SIG-M5 (cell line): ENCODE measurements at regions not wholly inside any gene's neighbourhood (a gene's known extent, or its start where the extent isn't known, plus 50 kb on each side); places are given as distances from the start of the nearest gene placed in this dataset.
"Not testable (repeated sequence)": the region's sequence is repeated elsewhere in the genome, so short reads cannot be mapped to it uniquely, and the experiment has no call there.

ENCODE experiments used
- DNase-seq: peaks from one replicate; lab custom pipeline; 2025; lab: John Stamatoyannopoulos, UW

DNA sequence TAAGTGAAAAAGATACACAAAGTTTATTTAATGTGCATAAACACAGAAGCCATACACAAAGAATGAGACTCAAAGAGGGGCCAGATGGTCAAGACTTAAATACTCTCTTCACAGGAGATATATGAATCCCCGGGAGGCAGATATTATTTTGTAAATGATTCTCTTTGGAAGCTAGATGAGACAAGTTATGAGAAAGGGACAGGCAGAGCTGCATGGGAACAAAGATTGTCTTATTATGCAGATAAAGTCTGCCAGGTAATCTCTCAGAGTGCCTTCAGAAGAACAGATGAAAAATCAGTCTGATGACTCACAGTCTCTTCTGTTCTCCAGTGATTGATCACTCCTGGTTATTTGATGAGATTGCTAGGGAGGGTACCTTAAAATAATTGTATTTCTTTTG is 89.0 kb downstream of the NAF1 start:
- DNase-seq: no peak

DNA sequence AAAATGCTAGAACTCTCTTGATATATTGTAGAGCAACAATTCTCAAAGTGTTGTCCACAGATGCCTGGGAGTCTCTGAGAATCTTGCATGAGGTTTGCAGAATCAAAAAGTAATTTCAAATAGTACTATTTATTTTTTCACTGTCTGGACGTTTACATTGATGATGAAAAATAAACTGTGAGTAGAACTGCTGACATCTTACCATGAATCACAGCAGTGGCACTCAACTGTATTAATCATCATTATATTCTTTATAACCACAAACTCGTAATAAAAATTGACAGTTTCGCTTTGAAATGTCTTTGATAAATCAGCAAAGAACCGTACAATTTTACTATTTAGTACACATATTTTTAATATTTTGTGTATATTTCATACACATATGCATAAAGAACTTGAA is 94.5 kb downstream of the NAF1 start:
- DNase-seq: no peak

DNA sequence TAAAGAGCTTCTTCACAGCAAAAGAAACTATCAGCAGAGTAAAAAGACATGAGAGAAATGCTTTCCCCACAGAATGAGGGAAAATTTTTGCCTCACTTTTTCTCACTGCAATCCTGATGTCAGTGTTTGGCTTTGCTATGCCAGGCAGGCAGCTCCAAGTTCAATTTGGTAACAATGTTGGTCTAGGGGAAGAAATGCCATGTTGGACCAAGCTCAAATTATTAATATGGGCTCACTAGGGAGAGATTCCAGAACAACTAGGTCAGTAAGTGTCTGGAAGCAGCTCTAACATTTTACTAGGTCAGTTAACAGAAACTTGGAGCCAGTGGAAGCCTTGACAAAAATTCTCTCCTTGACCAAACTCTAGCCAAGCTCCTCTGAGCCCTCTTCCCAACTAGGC is 95.4 kb downstream of the NAF1 start:
- no peak for DNase-seq

- no peak for DNase-seq
Measured at GRCh38 chr4:163070023-163070422, 96.7 kb downstream of the NAF1 start.

DNA sequence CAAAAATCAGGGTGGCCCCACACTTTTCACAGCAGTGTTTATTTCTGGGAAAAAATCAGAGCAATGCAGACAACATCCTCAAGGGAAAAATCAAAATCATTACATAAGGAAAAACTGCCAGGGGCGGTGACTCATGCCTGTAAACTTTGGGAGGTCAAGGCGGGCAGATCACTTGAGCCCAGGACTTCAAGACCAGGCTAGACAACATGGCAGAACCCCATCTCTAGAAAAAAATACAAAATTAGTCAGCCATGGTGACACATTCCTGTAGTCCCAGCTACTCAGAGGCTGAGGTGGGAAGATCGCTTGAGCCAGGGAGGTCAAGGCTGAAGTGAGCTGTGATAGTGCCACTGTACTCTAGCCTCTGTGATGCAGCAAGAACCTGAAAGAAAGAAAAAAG is 102.8 kb downstream of the NAF1 start:
- DNase-seq: no peak

DNA sequence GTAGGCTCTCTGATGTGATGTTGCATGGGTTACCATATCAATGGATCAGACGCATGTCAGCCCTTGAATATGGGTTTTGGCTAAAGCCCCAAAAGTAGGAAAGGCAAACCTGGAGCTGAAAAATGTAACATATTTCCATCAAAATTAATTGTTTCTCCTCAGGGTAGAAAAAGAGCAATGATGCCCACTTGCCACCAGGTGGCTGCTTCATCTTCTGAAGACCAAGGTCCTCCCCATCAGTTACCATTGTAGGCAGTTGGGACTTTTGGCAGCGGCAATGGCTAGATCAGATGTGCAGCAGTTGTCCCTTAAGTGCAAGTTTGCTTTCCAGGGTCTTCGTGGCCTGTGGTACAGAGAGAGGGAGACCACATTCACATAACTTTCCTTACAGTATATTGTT is 118.2 kb downstream of the NAF1 start:
- DNase-seq: no peak

- DNase-seq: no peak
Measured at GRCh38 chr4:163042306-163042705, 124.4 kb downstream of the NAF1 start.

DNA sequence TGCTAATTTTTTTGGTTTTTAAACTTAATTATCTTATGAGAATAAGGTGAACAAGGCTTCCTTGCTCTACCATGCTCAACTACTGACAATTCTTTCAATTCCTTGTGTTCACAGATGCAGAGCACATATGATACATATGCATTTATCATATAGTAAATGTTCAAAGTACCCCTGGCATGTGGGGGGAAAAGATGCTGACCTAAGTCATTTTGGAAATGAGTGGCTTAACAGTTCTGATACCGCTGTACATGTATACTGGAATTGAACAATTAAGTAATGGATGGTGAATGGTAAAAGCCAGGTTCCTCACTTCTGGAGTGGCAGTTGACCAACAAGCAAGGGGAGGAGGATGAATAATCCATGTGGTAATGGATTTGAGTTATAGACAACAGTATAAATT is 149.6 kb downstream of the NAF1 start:
- no peak for DNase-seq

DNA sequence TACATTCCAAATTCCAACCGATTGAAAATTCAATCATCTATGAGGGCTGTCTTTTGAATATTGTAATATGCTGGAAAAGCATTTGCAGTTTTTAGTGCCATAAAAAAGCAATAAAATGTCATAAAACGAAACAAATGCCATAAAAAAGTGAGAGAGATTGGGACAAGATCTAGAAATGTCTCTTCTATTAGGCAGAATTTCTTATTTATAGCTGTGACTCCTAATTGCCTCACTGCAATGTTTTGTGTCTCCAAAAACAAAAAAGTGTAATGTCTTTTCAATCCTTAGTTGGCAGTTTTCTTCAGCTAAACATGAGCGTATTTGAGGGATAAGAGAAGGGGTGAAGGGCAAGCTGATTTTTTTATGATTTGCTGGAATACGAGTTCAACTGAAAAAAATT is 153.9 kb downstream of the NAF1 start:
- no peak for DNase-seq

DNA sequence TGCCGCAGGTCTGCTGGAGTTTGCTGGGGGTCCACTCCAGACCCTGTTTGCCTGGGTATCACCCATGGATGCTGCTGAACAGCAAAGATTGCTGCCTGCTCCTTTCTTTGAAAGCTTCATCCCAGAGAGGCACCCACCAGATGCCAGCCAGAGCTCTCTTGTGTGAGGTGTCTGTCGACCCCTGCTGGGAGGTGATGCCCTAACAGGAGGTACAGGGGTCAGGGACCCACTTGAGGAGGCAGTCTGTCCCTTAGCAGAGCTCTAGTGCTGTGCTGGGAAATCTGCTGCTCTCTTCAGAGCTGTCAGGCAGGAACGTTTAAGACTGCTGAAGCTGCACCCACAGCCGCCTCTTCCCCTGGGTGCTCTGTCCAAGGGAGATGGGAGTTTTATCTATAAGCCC is 162.7 kb downstream of the NAF1 start:
- DNase-seq: no peak

- DNase-seq: no peak
Measured at GRCh38 chr4:162988530-162988929, 178.2 kb downstream of the NAF1 start.

DNA sequence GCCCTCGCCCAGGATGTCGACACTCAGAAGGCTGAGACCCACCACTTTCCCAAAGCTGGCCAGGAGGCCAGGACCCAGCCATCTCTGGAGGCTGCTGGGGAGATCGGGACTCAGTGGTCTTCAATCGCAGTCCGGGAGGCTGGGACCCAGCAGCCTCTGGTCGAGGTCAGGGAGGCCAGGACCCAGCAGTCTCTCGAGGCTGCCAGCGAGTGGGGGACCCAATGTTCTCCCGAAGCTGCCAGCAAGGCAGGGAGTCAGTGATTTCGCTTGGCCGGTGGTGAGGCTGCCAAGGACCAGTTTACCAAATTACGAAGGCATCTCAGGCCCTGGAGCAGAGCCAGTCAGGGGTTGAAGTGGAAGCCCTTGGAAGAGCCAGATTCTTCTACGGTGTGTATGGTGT is 181.6 kb downstream of the NAF1 start:
- DNase-seq: no peak

DNA sequence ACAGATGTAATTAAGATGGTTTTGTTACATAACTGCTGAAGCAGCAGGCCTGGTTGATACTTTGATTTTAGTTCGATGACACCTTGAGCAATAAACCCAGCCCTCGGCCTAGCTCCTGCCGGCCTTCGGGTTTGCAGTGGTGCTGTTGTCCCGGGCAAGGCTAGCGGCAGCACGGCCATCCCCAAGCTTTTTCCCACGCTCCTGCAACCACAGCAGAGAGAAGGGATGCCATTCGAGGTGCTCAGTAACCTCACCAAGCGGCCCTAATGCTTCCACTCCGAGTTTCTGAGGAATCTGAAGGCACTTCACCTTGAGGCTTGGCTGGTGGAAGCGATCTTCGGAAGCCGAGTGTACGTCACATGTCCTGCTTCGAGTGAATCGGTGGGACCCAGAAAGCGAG is 182.1 kb downstream of the NAF1 start:
- DNase-seq: no peak

DNA sequence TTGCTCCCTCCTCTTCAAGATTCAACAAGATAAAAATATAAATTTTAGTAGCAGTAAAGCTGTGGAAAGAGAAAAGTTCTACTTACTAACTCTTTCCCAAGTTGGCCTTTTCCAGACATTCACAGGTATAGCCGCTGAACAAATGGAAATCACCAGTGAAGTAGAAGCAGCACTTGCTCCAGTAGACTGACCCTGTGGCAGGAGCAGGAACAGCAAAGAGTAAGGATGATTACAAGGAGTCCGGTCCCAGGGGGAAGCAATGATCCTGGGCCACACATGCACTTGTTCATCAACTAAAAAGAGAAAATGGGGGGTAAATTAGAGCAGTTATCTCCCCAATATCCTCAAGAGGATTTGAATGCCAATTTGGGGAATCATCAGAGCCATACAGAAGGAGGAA is 184.9 kb downstream of the NAF1 start:
- DNase-seq: no peak

- DNase-seq: no peak
Measured at GRCh38 chr4:162978398-162978797, 188.3 kb downstream of the NAF1 start.

- no peak for DNase-seq
Measured at GRCh38 chr4:162977788-162978187, 188.9 kb downstream of the NAF1 start.

DNA sequence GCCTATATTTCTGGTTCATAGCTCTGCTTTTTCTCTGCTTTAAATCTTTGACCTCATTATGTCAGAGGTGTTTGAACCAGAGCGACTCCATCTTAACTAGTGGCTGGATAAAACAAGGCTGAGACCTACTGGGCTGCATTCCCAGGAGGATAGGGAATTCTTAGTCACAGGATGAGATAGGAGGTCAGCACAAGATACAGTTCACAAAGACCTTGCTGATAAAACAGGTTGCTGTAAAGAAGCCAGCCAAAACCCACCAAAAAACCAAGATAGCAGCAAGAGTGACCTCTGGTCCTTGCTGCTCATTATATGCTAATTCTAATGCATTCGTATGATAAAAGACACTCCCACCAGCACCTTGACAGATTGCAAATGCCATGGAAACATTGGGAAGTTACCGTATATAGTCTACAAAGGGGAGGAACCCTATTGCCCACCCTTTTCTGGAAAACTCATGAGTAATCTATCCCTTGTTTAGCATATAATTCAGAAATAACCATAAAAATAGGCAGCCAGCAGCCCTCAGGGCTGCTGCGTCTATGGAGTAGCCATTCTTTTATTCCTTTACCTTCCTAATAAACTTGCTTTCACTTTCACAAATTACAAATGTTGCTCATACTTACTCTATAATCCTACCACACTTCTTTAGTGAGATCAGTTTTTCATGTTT is 193.9 kb downstream of the NAF1 start:
- DNase-seq: no peak

GRCh38 chr4:162969194-162969593 is 197.5 kb downstream of the NAF1 start:
- DNase-seq: no peak

DNA sequence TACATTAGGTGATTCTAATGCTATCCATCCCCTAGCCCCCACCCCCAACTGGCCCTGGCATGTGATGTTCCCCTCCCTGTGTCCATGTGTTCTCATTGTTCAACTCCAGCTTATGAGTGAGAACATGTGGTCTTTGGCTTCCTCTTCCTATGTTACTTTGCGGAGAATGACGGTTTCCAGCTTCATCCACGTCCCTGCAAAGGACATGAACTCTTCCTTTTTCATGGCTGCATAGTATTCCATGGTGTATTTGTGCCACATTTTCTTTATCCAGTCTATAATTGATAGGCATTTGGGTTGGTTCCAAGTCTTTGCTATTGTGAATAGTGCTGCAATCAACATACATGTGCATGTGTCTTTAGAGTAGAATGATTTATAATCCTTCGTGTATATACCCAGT is 200.7 kb downstream of the NAF1 start:
- not testable (repeated sequence) for DNase-seq

GRCh38 chr4:162959046-162959445 is 207.6 kb downstream of the NAF1 start:
- no peak for DNase-seq

DNA sequence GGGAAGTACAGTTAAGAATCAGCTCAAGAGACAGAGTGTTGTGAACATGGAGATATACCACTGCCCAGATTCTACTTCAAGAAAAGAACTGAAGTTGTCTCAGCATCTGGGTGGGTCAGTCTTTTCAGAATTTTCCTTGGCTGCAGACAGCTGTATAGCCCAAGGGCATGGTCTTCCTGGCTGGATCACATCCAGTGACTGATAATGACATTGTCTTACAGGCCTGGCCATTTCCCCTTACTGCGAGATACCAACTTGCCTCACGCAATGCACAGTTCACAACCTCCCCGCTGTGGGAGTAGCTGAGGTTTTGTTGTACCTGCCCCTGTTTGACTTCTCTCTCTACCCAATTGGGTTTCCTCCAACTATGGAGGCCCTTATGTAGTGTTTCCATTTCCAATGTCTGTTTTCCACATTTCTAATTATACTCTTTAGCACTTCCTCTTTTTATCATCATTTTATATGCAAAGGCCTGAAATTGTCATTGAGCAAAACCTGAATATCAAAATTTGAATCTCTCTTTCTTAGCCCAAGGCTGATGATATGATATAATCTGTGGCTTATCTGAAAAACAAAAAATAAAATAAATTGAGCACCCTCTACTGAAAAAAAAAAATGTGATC is 209.1 kb downstream of the NAF1 start:
- no peak for DNase-seq

DNA sequence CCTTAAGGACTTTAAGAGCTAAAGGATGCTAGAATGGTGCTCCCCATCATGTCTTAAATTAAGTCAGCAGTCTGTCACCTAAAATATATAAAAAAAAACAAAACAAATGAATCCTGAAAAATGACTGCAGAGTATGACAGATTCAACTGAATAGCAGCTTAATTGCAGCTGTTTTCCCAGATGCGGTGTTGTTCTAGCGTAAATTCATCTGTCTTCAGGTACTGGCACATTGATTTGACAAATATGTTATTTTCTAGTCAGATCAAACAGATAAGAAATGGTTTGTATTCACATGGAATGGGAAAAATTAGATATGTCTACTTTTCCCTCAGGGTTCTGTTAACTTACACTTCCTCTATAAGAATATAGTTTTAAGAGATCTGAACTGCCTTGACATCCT is 211.7 kb downstream of the NAF1 start:
- DNase-seq: no peak

DNA sequence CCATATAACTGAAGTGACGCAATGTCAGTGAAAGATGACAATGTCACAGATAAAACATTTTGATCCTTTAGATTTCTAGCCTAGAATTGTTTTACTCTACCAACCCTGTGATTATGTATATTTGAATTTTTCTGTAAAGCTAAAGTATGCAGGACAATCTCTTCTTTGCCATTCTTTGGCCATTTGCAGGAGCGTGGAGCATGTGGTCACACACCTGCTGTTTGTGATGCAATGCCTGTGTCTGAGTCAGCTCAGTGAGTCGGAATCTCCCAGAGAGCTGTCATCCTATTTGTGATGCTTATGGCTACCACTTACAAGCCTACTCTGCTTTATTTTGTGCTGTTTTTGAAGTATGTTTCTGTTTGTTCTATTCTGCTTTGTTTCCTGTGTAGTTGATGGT is 214.5 kb downstream of the NAF1 start:
- no peak for DNase-seq

DNA sequence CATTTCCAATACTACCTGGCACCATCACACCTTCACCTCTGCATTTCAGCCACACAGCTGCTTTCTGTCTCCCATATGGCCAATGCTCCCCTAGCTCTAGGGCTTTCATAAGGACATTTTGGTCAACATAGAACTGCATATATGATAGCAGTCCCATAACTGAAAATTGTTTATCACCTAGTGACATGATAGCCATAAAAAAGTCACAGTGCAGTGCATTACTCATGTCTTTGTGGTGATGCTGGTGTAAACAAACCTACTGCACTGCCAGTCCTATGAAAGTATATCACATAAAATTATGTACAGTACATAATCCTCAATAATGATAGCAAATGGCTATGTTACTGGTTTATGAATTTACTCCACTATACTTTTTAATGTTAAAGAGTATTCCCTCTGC is 221.0 kb downstream of the NAF1 start:
- DNase-seq: no peak
